Lower lobe of right lung (tissue), 2 donors: ENCODE measurements at regions not wholly inside any gene's neighbourhood (a gene's known extent, or its start where the extent isn't known, plus 50 kb on each side); places are given as distances from the start of the nearest gene placed in this dataset.

Experiments
- ATAC-seq, 2 donors: fragments of 200-7000 bp; cut with Tn5 transposase; one replicate each; pipeline ENCODE4 v1.9.1; 2020 to 2022; ENCODE audit warnings: mild to moderate bottlenecking in 2 of 2, moderate library complexity in 2 of 2
- DNase-seq: peaks from one replicate; pipeline ENCODE4 v3.0.0-alpha.2; 2020
- H3K27ac ChIP-seq: fragments of 200-600 bp; one replicate; pipeline ENCODE4 v1.8.0; 2022
- H3K27me3 ChIP-seq: fragments of 200-600 bp; one replicate; pipeline ENCODE4 v1.8.0; 2022; ENCODE audit warnings: low read depth
- H3K36me3 ChIP-seq: fragments of 200-600 bp; one replicate; pipeline ENCODE4 v1.8.0; 2022; ENCODE audit warnings: mild to moderate bottlenecking
- H3K4me1 ChIP-seq: fragments of 200-600 bp; one replicate; pipeline ENCODE4 v1.8.0; 2022
- H3K4me3 ChIP-seq: fragments of 200-600 bp; one replicate; pipeline ENCODE4 v1.8.0; 2022; ENCODE audit warnings: mild to moderate bottlenecking
- H3K9me3 ChIP-seq: fragments of 200-600 bp; one replicate; pipeline ENCODE4 v1.8.0; 2022
- CTCF ChIP-seq: fragments of 200-600 bp; IDR thresholded peaks from one replicate; pipeline ENCODE4 v1.8.0; 2022; ENCODE audit warnings: antibody characterized with exemption, mild to moderate bottlenecking
- intact Hi-C: fragments of 100-400 bp; cut with DNase I; formaldehyde crosslinking; loops from one replicate; pipeline ENCODE4 v1.11.0; 2022
- donor health status: DM: no; HTN: yes; CAD: no; lungs with severe emphysema.

DNA sequence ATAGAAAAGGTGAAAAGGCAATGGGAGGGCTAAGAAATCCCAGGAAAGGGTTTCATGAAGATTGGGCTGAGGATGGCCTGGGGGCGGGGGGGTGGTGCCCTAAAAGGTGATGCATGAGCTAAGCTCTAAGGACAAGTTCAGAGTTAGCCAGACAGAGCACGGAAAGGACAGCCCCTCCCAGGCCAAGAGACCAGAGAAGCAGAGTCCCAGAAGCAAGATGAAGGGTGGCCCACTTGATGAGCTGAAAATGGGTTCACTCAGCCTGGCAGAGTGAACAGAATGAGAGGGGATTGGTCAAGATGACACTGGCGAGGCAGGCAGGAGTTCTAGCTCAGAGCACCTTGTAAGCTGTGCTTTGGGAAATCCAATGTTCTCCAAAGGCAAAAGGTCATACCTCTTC lies 89.4 kb upstream of the GPR26 start:
- H3K4me3 ChIP-seq: no peak overlapping the region
- H3K27me3 ChIP-seq: peaks cover 33% of the 10 kb centered on the region
- TF ChIP-seq CTCF: no peak
- H3K4me1 ChIP-seq: no peaks in the 10 kb centered on the region
- no peaks in the 10 kb centered on the region for H3K36me3 ChIP-seq
- DNase-seq: no peak
- ATAC-seq: no peak
- intact Hi-C loops: no loop called here
- H3K9me3 ChIP-seq: no peaks in the 10 kb centered on the region
- no peak overlapping the region for H3K27ac ChIP-seq

GRCh38 chr10:123577921-123578461 lies 88.2 kb upstream of the GPR26 start:
- no peaks in the 10 kb centered on the region for H3K4me1 ChIP-seq
- peaks cover 43% of the 10 kb centered on the region for H3K27me3 ChIP-seq
- H3K27ac ChIP-seq: no peak overlapping the region
- no peak for TF ChIP-seq CTCF
- no peaks in the 10 kb centered on the region for H3K9me3 ChIP-seq
- ATAC-seq (no peak), DNase-seq (no peak)
- no peaks in the 10 kb centered on the region for H3K36me3 ChIP-seq
- no peak overlapping the region for H3K4me3 ChIP-seq
- intact Hi-C loops: no loop called here

DNA sequence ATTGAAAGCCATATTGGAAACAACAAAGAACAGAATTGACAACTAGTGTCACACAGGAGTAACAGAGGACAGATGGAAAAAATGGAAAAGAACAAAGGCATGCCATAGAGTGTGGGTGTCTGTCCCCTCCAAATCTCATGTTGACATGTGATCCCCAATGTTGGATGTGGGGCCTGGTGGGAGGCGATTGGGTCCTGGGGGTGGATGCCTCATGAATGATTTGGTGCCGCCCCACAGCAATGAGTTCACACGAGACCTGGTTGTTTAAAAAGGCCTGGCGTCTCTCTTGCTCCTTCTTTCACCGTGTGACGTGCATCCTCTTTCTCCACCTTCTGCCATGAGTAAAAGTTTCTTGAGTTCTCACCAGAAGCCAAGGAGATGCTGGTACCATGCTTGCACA lies 87.4 kb upstream of the GPR26 start:
- no peaks in the 10 kb centered on the region for H3K9me3 ChIP-seq
- peaks cover 45% of the 10 kb centered on the region for H3K27me3 ChIP-seq
- H3K4me3 ChIP-seq: no peak overlapping the region
- no peak for TF ChIP-seq CTCF
- ATAC-seq (no peak), DNase-seq (no peak)
- intact Hi-C loops: no loop called here
- H3K36me3 ChIP-seq: no peaks in the 10 kb centered on the region
- H3K27ac ChIP-seq: no peak overlapping the region
- H3K4me1 ChIP-seq: peaks cover 3% of the 10 kb centered on the region

DNA sequence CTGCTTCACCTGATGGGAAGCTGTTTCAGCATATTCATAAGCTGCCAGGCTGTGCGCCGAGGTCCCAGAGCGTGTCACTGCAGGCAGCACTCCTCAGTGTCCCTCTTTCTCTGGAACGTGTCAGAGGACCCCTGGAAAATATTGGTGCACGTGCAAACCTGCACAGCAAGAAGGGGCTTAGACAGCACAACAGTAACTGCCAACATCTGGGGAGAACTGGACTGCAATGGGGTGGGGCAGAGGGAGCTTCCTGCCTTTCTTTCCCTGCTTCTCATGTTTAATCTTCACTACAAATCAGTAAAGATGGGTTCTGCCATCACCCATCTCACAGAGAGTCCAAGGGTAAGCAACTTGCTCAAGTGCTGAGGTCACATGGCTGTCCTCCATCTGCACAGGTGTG lies 86.5 kb upstream of the GPR26 start:
- no peak for DNase-seq
- Histone ChIP-seq H3K27me3 (peaks cover 49% of the 10 kb centered on the region), H3K36me3 (no peaks in the 10 kb centered on the region), H3K27ac (no peak overlapping the region), H3K4me1 (peaks cover 4% of the 10 kb centered on the region), H3K9me3 (no peaks in the 10 kb centered on the region), H3K4me3 (no peak overlapping the region)
- TF ChIP-seq CTCF: no peak
- intact Hi-C loops: no loop called here
- ATAC-seq: no peak

GRCh38 chr10:123580426-123580825 lies 85.7 kb upstream of the GPR26 start:
- Histone ChIP-seq H3K4me3 (no peak overlapping the region), H3K27ac (no peak overlapping the region), H3K9me3 (no peaks in the 10 kb centered on the region), H3K27me3 (peaks cover 49% of the 10 kb centered on the region), H3K36me3 (no peaks in the 10 kb centered on the region), H3K4me1 (peaks cover 4% of the 10 kb centered on the region)
- no peak for TF ChIP-seq CTCF
- ATAC-seq (no peak), DNase-seq (no peak)
- intact Hi-C loops: no loop called here

- Histone ChIP-seq H3K27me3 (peaks cover 49% of the 10 kb centered on the region), H3K36me3 (no peaks in the 10 kb centered on the region), H3K4me1 (peaks cover 4% of the 10 kb centered on the region), H3K27ac (no peak overlapping the region), H3K9me3 (no peaks in the 10 kb centered on the region), H3K4me3 (no peak overlapping the region)
- ATAC-seq (no peak), DNase-seq (no peak)
- intact Hi-C loops: no loop called here
- no peak for TF ChIP-seq CTCF
These were observed 84.5 kb upstream of the GPR26 start for GRCh38 chr10:123581656-123582055.
